GM12891 (cell line): ENCODE measurements at regions not wholly inside any gene's neighbourhood (a gene's known extent, or its start where the extent isn't known, plus 50 kb on each side); places are given as distances from the start of the nearest gene placed in this dataset.

ENCODE experiments used
- PAX5 ChIP-seq: IDR thresholded peaks from 2 replicates; pipeline ENCODE4 v1.6.1; 2011; ENCODE audit warnings: low read length, moderate library complexity, mild to moderate bottlenecking; ENCODE audit not compliant: insufficient read depth, severe bottlenecking
- POLR2A ChIP-seq: IDR thresholded peaks from 2 replicates; pipeline ENCODE4 v1.6.1; 2011; ENCODE audit warnings: low read depth, low read length, control low read depth
- POLR2AphosphoS5 ChIP-seq: IDR thresholded peaks from 2 replicates; pipeline ENCODE4 v1.6.1; 2011; ENCODE audit warnings: low read depth, low read length, control low read depth
- POU2F2 ChIP-seq: IDR thresholded peaks from 2 replicates; pipeline ENCODE4 v1.6.1; 2011; ENCODE audit warnings: low read depth, mild to moderate bottlenecking, control low read depth, low read length, moderate library complexity
- SPI1 ChIP-seq: IDR thresholded peaks from 2 replicates; pipeline ENCODE4 v1.6.1; 2011; ENCODE audit warnings: low read depth, low read length, control low read depth
- TAF1 ChIP-seq: IDR thresholded peaks from 2 replicates; pipeline ENCODE4 v1.6.1; 2011; ENCODE audit warnings: low read depth, low read length, control low read depth

GRCh38 chr12:107347261-107347660 is 253.9 kb upstream of the CRY1 start:
- TF ChIP-seq POLR2AphosphoS5 = no peak
- TF ChIP-seq SPI1 = no peak
- TF ChIP-seq POLR2A = no peak
- no peak for TF ChIP-seq PAX5
- no peak for TF ChIP-seq TAF1
- no peak for TF ChIP-seq POU2F2
